Stimulated activated CD8-positive, alpha-beta memory T cell treated with anti-CD3 and anti-CD28 coated beads, Interleukin-7, amount 100 ng/mL, for 4 hours (primary cell): ENCODE measurements at regions not wholly inside any gene's neighbourhood (a gene's known extent, or its start where the extent isn't known, plus 50 kb on each side); places are given as distances from the start of the nearest gene placed in this dataset.

ENCODE experiments used
- DNase-seq, 2 donors: peaks; one replicate each; pipeline ENCODE4 v3.0.0-alpha.2; 2020; ENCODE audit warnings: low read depth in 2 of 2

- DNase-seq: no peak
These were observed 382.9 kb downstream of the KLF12 start for GRCh38 chr13:73751290-73751689.

GRCh38 chr13:73748404-73748803 lies 385.8 kb downstream of the KLF12 start:
- DNase-seq: no peak

GRCh38 chr13:73745190-73745589 lies 389.0 kb downstream of the KLF12 start:
- DNase-seq: no peak

- DNase-seq: no peak
These were observed 391.2 kb downstream of the KLF12 start for GRCh38 chr13:73742982-73743381.

- DNase-seq: no peak
These were observed 392.5 kb downstream of the KLF12 start for GRCh38 chr13:73741742-73742141.

- DNase-seq: no peak
These were observed 393.1 kb downstream of the KLF12 start for GRCh38 chr13:73741111-73741510.

- DNase-seq: no peak
These were observed 393.5 kb downstream of the KLF12 start for GRCh38 chr13:73740666-73741065.

GRCh38 chr13:73739394-73739793 lies 394.8 kb downstream of the KLF12 start:
- DNase-seq: no peak

- DNase-seq: no peak
These were observed 395.6 kb downstream of the KLF12 start for GRCh38 chr13:73738626-73739025.

GRCh38 chr13:73737214-73737613 lies 397.0 kb downstream of the KLF12 start:
- no peak for DNase-seq

- DNase-seq: no peak
These were observed 400.5 kb downstream of the KLF12 start for GRCh38 chr13:73733706-73734105.

- no peak for DNase-seq
These were observed 401.9 kb downstream of the KLF12 start for GRCh38 chr13:73732350-73732749.

GRCh38 chr13:73731564-73731963 lies 402.6 kb downstream of the KLF12 start:
- no peak for DNase-seq

- DNase-seq: no peak
These were observed 404.2 kb downstream of the KLF12 start for GRCh38 chr13:73730014-73730413.

GRCh38 chr13:73729046-73729445 lies 405.2 kb downstream of the KLF12 start:
- DNase-seq: no peak

- DNase-seq: no peak
These were observed 412.1 kb downstream of the KLF12 start for GRCh38 chr13:73722120-73722519.

- DNase-seq: no peak
These were observed 412.6 kb downstream of the KLF12 start for GRCh38 chr13:73721571-73721970.

- no peak for DNase-seq
These were observed 413.9 kb downstream of the KLF12 start for GRCh38 chr13:73720216-73720840.

- DNase-seq: no peak
These were observed 416.0 kb downstream of the KLF12 start for GRCh38 chr13:73718246-73718645.

GRCh38 chr13:73717632-73718031 lies 416.6 kb downstream of the KLF12 start:
- peak in 1 of 2 donors; percentile 22 for DNase-seq

GRCh38 chr13:73715911-73716510 lies 418.2 kb downstream of the KLF12 start:
- no peak for DNase-seq

GRCh38 chr13:73715114-73715910 lies 418.9 kb downstream of the KLF12 start:
- peak; percentile 17 to 58 for DNase-seq

GRCh38 chr13:73714522-73714921 lies 419.7 kb downstream of the KLF12 start:
- DNase-seq: no peak
